IPS DF 19.7 (cell line): ENCODE measurements at regions not wholly inside any gene's neighbourhood (a gene's known extent, or its start where the extent isn't known, plus 50 kb on each side); places are given as distances from the start of the nearest gene placed in this dataset.

ENCODE experiments used
- DNase-seq: peaks from one replicate; pipeline ENCODE4 v3.0.0-alpha.2; 2013; ENCODE audit warnings: low read depth, low spot score

- no peak for DNase-seq
Observed at GRCh38 chr4:136557396-136557795, 974.9 kb downstream of the PCDH18 start.

DNA sequence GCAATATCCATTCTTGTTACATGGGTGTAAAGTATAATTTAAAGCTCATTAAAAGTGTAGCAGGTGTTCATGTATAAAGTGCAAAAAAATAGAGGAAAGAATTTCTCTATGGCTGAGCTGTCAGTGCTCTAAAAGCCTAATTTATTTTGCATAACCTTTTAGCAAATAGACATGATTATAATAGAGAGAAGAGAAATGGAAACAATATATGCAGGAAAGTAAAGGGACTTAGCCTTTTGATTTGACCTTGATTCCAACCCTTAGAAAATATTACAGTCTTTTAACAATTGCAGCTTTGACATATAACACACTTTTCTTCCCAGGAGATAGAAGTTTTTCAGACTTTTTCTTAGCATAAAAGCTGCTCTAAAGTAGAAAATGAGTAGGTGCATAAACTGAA, 978.3 kb downstream of the PCDH18 start:
- DNase-seq = no peak

DNA sequence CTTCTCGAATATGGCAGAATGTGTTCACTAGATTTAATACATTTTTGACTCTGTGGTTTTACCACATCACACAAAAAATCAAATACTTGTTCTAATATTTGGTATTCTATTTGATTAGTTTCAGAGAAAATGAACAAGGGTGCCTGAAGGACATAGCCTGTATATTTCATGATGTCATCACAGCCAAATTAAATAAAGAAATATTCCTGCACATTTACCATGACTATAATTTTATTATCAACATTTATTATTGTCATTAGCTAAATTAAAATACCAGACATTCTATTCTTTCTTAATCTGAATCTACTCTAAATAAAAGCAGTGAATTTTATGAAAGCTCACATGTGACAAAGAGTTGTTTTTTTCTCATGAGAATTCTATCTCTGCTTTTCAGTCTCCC, 980.5 kb downstream of the PCDH18 start:
- no peak for DNase-seq

GRCh38 chr4:136540747-136541146, 991.5 kb downstream of the PCDH18 start:
- no peak for DNase-seq

DNA sequence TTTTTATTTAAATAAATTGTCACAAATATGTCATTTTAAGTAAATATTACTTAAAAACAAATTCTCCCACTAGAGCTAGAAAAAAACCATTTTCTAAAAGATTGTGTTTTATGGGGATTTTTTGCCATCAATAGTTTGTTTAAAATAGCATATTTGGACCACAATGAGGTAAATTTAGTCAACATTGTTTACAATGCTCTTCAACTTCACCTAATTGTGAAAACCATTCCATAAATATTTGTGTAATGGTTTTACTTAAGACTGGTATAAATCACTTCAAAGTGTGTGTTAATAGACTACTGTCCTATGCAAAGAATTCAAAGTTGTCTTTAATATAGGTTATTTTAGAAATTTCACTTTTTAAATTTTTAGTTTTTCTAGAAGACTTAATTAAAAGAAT, 1004.2 kb downstream of the PCDH18 start:
- no peak for DNase-seq

- DNase-seq = no peak
Observed at GRCh38 chr4:136526517-136526916, 1005.8 kb downstream of the PCDH18 start.

- no peak for DNase-seq
Observed at GRCh38 chr4:136524039-136524438, 1008.3 kb downstream of the PCDH18 start.

DNA sequence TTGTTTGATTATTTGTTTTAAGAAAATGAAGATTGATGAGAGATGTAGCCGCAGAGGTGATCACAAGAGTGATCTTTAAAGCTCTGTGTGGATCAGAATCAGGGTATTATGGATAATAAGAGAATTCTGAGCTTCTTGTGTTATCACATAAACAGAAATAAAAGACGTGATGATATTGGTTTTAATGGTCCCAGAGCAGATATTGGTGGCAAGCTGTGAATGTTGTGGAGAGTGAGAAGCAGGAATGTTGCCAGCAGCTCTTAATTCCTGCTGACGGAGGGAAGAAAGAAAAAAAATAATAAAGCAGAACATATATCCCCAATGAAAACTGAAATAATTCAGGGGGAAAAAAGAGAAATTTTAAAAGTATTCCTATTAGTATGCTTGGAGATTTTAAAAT, 1015.9 kb downstream of the PCDH18 start:
- DNase-seq = no peak

- DNase-seq = no peak
Observed at GRCh38 chr4:136505020-136505419, 1027.3 kb downstream of the PCDH18 start.

- no peak for DNase-seq
Observed at GRCh38 chr4:136495851-136496250, 1036.4 kb downstream of the PCDH18 start.

DNA sequence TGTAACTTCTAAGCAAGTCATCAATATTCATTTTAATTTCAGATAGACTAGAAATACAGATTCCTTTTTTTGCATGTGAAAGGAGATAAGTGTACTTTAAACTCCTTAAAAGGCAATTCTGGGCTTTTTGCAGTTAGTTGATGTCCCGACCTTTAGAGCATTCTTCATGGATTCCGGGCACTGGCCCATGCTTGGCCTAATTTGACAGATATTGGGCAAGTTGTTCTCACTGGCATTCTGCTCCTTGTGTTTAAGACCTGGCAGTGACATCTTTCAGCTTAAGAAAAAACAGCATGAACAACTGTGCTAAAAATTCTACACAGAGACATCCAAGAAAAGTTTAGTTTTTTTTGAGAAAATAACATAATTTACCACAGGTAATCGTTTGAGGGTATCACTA, 1037.2 kb downstream of the PCDH18 start:
- DNase-seq = no peak

DNA sequence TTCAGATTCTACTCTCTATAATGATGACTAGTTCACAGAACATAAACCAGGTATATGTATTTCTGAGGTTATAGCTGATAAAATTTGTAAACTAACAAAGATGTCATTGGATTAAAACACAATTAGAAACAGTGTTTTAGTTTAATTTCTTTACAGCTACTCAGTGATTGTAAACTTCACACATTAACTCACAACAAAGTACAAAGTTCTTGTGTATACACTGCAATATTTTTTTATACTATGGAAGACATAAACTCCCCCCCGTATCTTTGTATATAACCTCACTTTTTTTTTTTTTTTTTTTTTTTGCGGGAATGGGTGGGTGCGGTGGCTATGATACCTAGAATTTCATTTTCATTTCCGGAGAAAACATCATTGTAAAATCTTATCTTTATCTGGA, 1043.2 kb downstream of the PCDH18 start:
- DNase-seq = no peak

DNA sequence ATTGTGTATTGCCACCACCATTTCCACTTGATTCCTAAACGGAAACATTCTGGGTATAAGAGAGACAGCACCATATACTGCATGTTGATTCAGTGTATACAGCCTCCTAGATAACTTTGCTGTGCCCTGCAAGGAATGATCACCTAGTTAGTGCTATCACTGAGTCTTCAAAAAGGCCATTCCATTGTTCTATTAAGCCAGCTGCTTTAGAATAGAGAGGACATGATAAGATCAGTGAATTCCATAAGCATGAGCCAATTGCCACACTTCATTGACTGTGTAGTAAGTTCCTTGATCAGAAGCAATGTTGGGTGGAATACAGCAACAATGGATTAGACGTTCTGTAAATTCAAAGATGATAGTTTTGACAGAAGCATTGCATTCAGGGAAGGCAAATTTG, 1047.3 kb downstream of the PCDH18 start:
- no peak for DNase-seq

- no peak for DNase-seq
Observed at GRCh38 chr4:136476753-136477152, 1055.5 kb downstream of the PCDH18 start.

- DNase-seq = no peak
Observed at GRCh38 chr4:136471051-136471450, 1061.2 kb downstream of the PCDH18 start.

- no peak for DNase-seq
Observed at GRCh38 chr4:136465691-136466090, 1066.6 kb downstream of the PCDH18 start.

GRCh38 chr4:136463941-136464340, 1068.4 kb downstream of the PCDH18 start:
- DNase-seq = no peak

GRCh38 chr4:136461533-136461932, 1070.8 kb downstream of the PCDH18 start:
- no peak for DNase-seq

DNA sequence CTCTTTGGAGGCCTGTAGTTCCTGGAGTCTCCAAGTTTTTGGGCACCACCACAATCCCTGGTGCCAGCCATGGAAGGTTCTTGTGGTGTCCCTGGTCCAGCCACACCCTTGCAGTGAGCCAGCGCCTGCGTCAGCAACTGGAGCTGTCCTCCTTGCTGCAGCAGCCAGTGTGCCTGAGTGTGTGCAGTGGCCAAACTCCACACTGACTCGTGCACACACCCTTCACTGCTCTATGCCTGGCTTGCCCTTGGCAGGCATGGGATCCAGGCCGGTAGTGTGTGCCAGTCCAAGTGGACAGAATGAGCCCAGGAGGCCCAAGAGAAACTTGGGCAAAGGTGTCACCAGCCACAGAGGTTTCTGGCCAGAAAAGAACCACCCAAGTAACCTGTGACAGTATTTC, 1074.0 kb downstream of the PCDH18 start:
- DNase-seq = no peak

GRCh38 chr4:136457577-136457976, 1074.7 kb downstream of the PCDH18 start:
- DNase-seq = no peak

- DNase-seq = no peak
Observed at GRCh38 chr4:136457004-136457403, 1075.3 kb downstream of the PCDH18 start.

DNA sequence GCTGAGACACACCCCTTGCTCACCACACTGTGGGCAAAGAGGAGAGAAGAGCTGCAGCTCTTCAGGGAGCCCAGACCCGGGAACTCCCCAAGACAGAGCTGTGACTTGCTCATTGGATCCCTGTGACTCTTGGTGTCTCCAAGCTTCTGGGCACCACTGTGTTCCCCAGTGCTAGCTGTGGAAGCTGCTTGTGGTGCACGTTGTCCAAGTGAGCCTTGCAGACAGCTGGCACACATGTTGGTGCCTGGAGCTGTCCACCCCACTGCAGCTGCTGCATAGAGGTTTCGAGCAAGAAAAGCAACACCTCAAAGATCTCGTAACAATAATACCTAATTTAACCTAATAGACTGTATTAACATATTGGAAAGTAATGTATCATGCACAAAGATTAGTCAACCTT, 1089.3 kb downstream of the PCDH18 start:
- DNase-seq = no peak

GRCh38 chr4:136442447-136442846, 1089.8 kb downstream of the PCDH18 start:
- DNase-seq = no peak

DNA sequence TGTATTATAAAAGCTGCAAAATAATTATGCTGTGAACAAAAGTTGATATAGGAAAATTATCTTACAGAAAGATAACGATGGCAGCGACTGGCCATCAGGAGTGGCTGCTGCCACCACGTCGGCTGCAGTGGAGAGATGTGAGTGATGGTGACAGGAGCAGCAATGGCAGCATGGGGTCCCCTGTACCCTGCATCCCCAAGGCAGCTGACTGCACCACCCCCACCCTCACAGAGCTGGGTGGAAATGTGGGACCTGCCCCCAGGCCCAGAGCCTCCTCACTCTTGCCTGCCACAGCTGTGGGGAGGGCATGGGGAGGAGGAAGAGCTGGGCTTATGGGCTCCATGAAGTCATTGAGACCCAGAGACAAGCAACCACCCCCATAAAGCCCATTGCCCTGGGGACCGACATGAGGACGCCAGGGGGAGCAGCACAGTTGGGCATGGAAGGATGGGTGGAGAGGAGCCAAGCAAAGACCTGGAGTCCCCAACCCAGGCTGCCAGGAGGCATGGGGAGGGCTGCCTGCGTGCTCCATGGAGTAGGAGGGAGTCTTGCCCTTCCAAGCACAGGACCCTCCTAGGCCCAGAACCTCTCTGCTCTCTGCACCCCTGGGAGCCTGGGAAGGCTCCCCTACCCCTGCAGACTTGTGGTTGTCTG, 1090.5 kb downstream of the PCDH18 start:
- no peak for DNase-seq
